AG10803 (cell line): ENCODE measurements at regions not wholly inside any gene's neighbourhood (a gene's known extent, or its start where the extent isn't known, plus 50 kb on each side); places are given as distances from the start of the nearest gene placed in this dataset.

ENCODE experiments used
- DNase-seq: peaks from one replicate; pipeline ENCODE4 v3.0.0; 2010; ENCODE audit warnings: low read depth
- H3K4me3 ChIP-seq: 2 replicates; pipeline ENCODE4 v1.5.1; 2011; ENCODE audit warnings: mild to moderate bottlenecking, low read length, control low read depth
- CTCF ChIP-seq: conservative IDR thresholded peaks from 2 replicates; pipeline ENCODE4 v1.5.1; 2011; ENCODE audit warnings: mild to moderate bottlenecking, low read length, control low read depth, inconsistent platforms

GRCh38 chr12:76238688-76239087 is 109.5 kb downstream of the BBS10 start:
- TF ChIP-seq CTCF: no peak
- DNase-seq: no peak
- no peak overlapping the region for H3K4me3 ChIP-seq

- no peak for TF ChIP-seq CTCF
- no peak overlapping the region for H3K4me3 ChIP-seq
- DNase-seq: no peak
Measured at GRCh38 chr12:76237086-76237701, 111.0 kb downstream of the BBS10 start.

- H3K4me3 ChIP-seq: no peak overlapping the region
- no peak for DNase-seq
- TF ChIP-seq CTCF: no peak
Measured at GRCh38 chr12:76236640-76237039, 111.6 kb downstream of the BBS10 start.

- no peak for TF ChIP-seq CTCF
- DNase-seq: no peak
Measured at GRCh38 chr12:76234741-76235140, 113.5 kb downstream of the BBS10 start.

GRCh38 chr12:76232013-76232412 is 116.2 kb downstream of the BBS10 start:
- no peak for TF ChIP-seq CTCF
- no peak for DNase-seq
- H3K4me3 ChIP-seq: no peak overlapping the region

More at GRCh38 chr12:76234741-76235140, 113.5 kb downstream of the BBS10 start:
- H3K4me3 ChIP-seq: no peak overlapping the region

- DNase-seq: no peak
- TF ChIP-seq CTCF: no peak
- no peak overlapping the region for H3K4me3 ChIP-seq
Measured at GRCh38 chr12:76226956-76227355, 121.3 kb downstream of the BBS10 start.

GRCh38 chr12:76226397-76226796 is 121.8 kb downstream of the BBS10 start:
- H3K4me3 ChIP-seq: no peak overlapping the region
- TF ChIP-seq CTCF: no peak
- no peak for DNase-seq
